Neural cell (in vitro differentiated cells): ENCODE measurements at regions not wholly inside any gene's neighbourhood (a gene's known extent, or its start where the extent isn't known, plus 50 kb on each side); places are given as distances from the start of the nearest gene placed in this dataset.
"Not testable (repeated sequence)": the region's sequence is repeated elsewhere in the genome, so short reads cannot be mapped to it uniquely, and the experiment has no call there.

Source experiments
- H2AFZ ChIP-seq: fragments of 200-600, 300-800 bp; sonication (generic), shearing (Covaris generic); 2 replicates; pipeline ENCODE4 v1.6.0; 2014; ENCODE audit warnings: low read depth, mild to moderate bottlenecking, antibody characterized with exemption, low read length, moderate library complexity
- H3F3A ChIP-seq: fragments of 200-600 bp; shearing (Covaris generic); 2 replicates; pipeline ENCODE4 v1.6.1; 2016; ENCODE audit warnings: mild to moderate bottlenecking, moderate library complexity, mixed read lengths, antibody characterized with exemption, low read length; ENCODE audit not compliant: insufficient read depth, poor library complexity, severe bottlenecking
- H3K27ac ChIP-seq: fragments of 200-600, 300-800 bp; sonication (generic), shearing (Covaris generic); 2 replicates; pipeline ENCODE4 v1.5.1; 2014; ENCODE audit warnings: mild to moderate bottlenecking, low read length, moderate library complexity
- H3K27me3 ChIP-seq: fragments of 300-800, 200-600 bp; sonication (generic), shearing (Covaris generic); 2 replicates; pipeline ENCODE4 v1.6.0; 2014; ENCODE audit warnings: mild to moderate bottlenecking, low read depth, low read length, moderate library complexity; ENCODE audit not compliant: insufficient read depth
- H3K36me3 ChIP-seq: fragments of 300-800, 200-600 bp; sonication (generic), shearing (Covaris generic); 2 replicates; pipeline ENCODE4 v1.5.1; 2014; ENCODE audit warnings: mild to moderate bottlenecking, antibody characterized with exemption, low read length, moderate library complexity; ENCODE audit not compliant: insufficient read depth
- H3K4me2 ChIP-seq: fragments of 300-800, 200-600 bp; sonication (generic), shearing (Covaris generic); 2 replicates; pipeline ENCODE4 v1.6.0; 2014; ENCODE audit warnings: mild to moderate bottlenecking, low read length
- H3K4me3 ChIP-seq: fragments of 300-800, 200-600 bp; sonication (generic), shearing (Covaris generic); 2 replicates; pipeline ENCODE4 v1.5.1; 2014; ENCODE audit warnings: mild to moderate bottlenecking, low read length, moderate library complexity
- H3K79me2 ChIP-seq: fragments of 200-600 bp; shearing (Covaris generic); replicated peaks from 2 replicates; pipeline ENCODE4 v1.6.0; 2014; ENCODE audit warnings: mild to moderate bottlenecking, low read length, moderate library complexity; ENCODE audit not compliant: insufficient read depth
- H3K9ac ChIP-seq: fragments of 300-800, 200-600 bp; sonication (generic), shearing (Covaris generic); 2 replicates; pipeline ENCODE4 v1.6.1; 2016; ENCODE audit warnings: mild to moderate bottlenecking, low read length, mixed read lengths
- H3K9me2 ChIP-seq: fragments of 200-600 bp; shearing (Covaris generic); 2 replicates; pipeline ENCODE4 v1.6.1; 2016; ENCODE audit warnings: mild to moderate bottlenecking, low read length, mixed read lengths; ENCODE audit not compliant: insufficient read depth
- H3K9me3 ChIP-seq: fragments of 200-600, 300-800 bp; sonication (generic), shearing (Covaris generic); 2 replicates; pipeline ENCODE4 v1.6.1; 2016; ENCODE audit warnings: mild to moderate bottlenecking, mixed run types, low read length, moderate library complexity, mixed read lengths
- H4K20me1 ChIP-seq: fragments of 200-600 bp; shearing (Covaris generic); 2 replicates; pipeline ENCODE4 v1.6.1; 2016; ENCODE audit warnings: mild to moderate bottlenecking, mixed run types; ENCODE audit not compliant: insufficient read depth
- CTCF ChIP-seq: fragments of 450-650 bp; IDR thresholded peaks from 2 replicates; pipeline ENCODE4 v1.5.1; 2014; ENCODE audit warnings: antibody characterized with exemption, mild to moderate bottlenecking, moderate library complexity; ENCODE audit not compliant: poor library complexity, severe bottlenecking
- EP300 ChIP-seq: fragments of 450-650 bp; conservative IDR thresholded peaks from 2 replicates; pipeline ENCODE4 v1.6.1; 2014; ENCODE audit warnings: antibody characterized with exemption, mild to moderate bottlenecking, moderate library complexity; ENCODE audit not compliant: poor library complexity, severe bottlenecking
- EZH2 ChIP-seq: fragments of 200-600, 300-800 bp; shearing (Covaris generic), sonication (generic); IDR thresholded peaks from 2 replicates; pipeline ENCODE4 v1.6.1; 2014; ENCODE audit warnings: antibody characterized with exemption, low read length, borderline replicate concordance, mild to moderate bottlenecking; ENCODE audit not compliant: insufficient read depth, poor library complexity, severe bottlenecking
- MXI1 ChIP-seq: fragments of 450-650 bp; conservative IDR thresholded peaks from 2 replicates; pipeline ENCODE4 v1.6.1; 2014; ENCODE audit warnings: antibody characterized with exemption, mild to moderate bottlenecking; ENCODE audit not compliant: poor library complexity, severe bottlenecking
- POLR2AphosphoS5 ChIP-seq: IDR thresholded peaks from 2 replicates; pipeline ENCODE4 v1.6.1; 2012
- RAD21 ChIP-seq: fragments of 450-650 bp; conservative IDR thresholded peaks from 2 replicates; pipeline ENCODE4 v1.6.1; 2014; ENCODE audit warnings: antibody characterized with exemption, mild to moderate bottlenecking, moderate library complexity
- REST ChIP-seq: IDR thresholded peaks from 2 replicates; pipeline ENCODE4 v1.6.1; 2012; ENCODE audit warnings: borderline replicate concordance
- SMC3 ChIP-seq: fragments of 450-650 bp; conservative IDR thresholded peaks from 2 replicates; pipeline ENCODE4 v1.6.1; 2014; ENCODE audit warnings: antibody characterized with exemption, mild to moderate bottlenecking, moderate library complexity; ENCODE audit not compliant: poor library complexity
- TAF1 ChIP-seq: IDR thresholded peaks from 2 replicates; pipeline ENCODE4 v1.6.1; 2012; ENCODE audit warnings: low read depth

- H4K20me1 ChIP-seq: no peaks in the 10 kb centered on the region
- TF ChIP-seq CTCF (no peak), POLR2AphosphoS5 (no peak), REST (no peak), RAD21 (no peak), MXI1 (no peak)
- H3K36me3 ChIP-seq: no peaks in the 10 kb centered on the region
- no peaks in the 10 kb centered on the region for H3F3A ChIP-seq
- no peak overlapping the region for H3K9ac ChIP-seq
- no peaks in the 10 kb centered on the region for H3K9me2 ChIP-seq
- H3K27me3 ChIP-seq: no peaks in the 10 kb centered on the region
- H3K9me3 ChIP-seq: no peaks in the 10 kb centered on the region
- no peak overlapping the region for H3K27ac ChIP-seq
- H3K4me3 ChIP-seq: no peak overlapping the region
- H2AFZ ChIP-seq: no peak overlapping the region
- no peak overlapping the region for H3K4me2 ChIP-seq
- no peaks in the 10 kb centered on the region for H3K79me2 ChIP-seq
Observed at GRCh38 chr11:39630365-39630764, 1829.1 kb downstream of the LRRC4C start.

GRCh38 chr11:39628311-39628710, 1831.1 kb downstream of the LRRC4C start:
- H3K9me2 ChIP-seq: no peaks in the 10 kb centered on the region
- H3K36me3 ChIP-seq: no peaks in the 10 kb centered on the region
- TF ChIP-seq EP300: no peak
- no peak for TF ChIP-seq MXI1
- no peak for TF ChIP-seq EZH2
- no peak for TF ChIP-seq TAF1
- TF ChIP-seq RAD21: no peak
- TF ChIP-seq REST: no peak
- no peak for TF ChIP-seq SMC3
- TF ChIP-seq POLR2AphosphoS5: no peak
- no peak overlapping the region for H3K9ac ChIP-seq
- no peaks in the 10 kb centered on the region for H4K20me1 ChIP-seq
- H3K9me3 ChIP-seq: no peaks in the 10 kb centered on the region
- no peak overlapping the region for H3K4me2 ChIP-seq
- H3K4me3 ChIP-seq: no peak overlapping the region
- no peak overlapping the region for H3K27ac ChIP-seq
- no peaks in the 10 kb centered on the region for H3K27me3 ChIP-seq
- no peaks in the 10 kb centered on the region for H3K79me2 ChIP-seq
- H3F3A ChIP-seq: no peaks in the 10 kb centered on the region
- H2AFZ ChIP-seq: no peak overlapping the region

DNA sequence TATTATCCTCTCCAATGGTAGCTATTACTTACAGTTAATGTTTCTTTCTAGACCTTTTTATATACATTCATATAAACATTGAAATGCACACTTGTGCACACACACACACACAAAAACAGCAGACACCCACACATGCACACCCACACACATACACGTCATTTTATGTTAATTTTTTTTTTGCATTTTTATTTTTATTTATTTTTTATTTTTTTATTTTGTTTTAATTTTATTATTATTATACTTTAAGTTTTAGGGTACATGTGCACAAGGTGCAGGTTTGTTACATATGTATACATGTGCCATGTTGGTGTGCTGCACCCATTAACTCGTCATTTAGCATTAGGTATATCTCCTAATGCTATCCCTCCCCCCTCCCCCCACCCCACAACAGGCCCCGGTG, 1839.1 kb downstream of the LRRC4C start:
- H3K36me3 ChIP-seq, H3K27ac ChIP-seq, H3K9me2 ChIP-seq, H3K9ac ChIP-seq, H2AFZ ChIP-seq, H3K27me3 ChIP-seq, H3K9me3 ChIP-seq, H3K4me2 ChIP-seq, H3K79me2 ChIP-seq, H4K20me1 ChIP-seq, H3K4me3 ChIP-seq, H3F3A ChIP-seq: not testable (repeated sequence)
